GM23338 (cell line): ENCODE measurements at regions not wholly inside any gene's neighbourhood (a gene's known extent, or its start where the extent isn't known, plus 50 kb on each side); places are given as distances from the start of the nearest gene placed in this dataset.

Source experiments
- CREB1 ChIP-seq: fragments of 250-450 bp; sonication (Bioruptor Pico); IDR thresholded peaks from 2 replicates; pipeline ENCODE4 v1.5.0; 2020; ENCODE audit warnings: low read depth, mild to moderate bottlenecking, moderate library complexity
- EZH2 ChIP-seq: fragments of 200-600 bp; sonication (generic); IDR thresholded peaks from one replicate; pipeline ENCODE4 v1.8.0; 2017; ENCODE audit warnings: antibody characterized with exemption, mild to moderate bottlenecking, low read depth; ENCODE audit not compliant: unreplicated experiment
- EZH2phosphoT487 ChIP-seq: fragments of 200-600 bp; sonication (generic); IDR thresholded peaks from one replicate; pipeline ENCODE4 v1.8.1; 2018; ENCODE audit warnings: antibody characterized with exemption; ENCODE audit not compliant: unreplicated experiment
- POLR2AphosphoS5 ChIP-seq: IDR thresholded peaks from 2 replicates; pipeline ENCODE4 v1.6.1; 2016; ENCODE audit warnings: antibody characterized with exemption, low read depth
- ZNF331 ChIP-seq: fragments of 250-450 bp; sonication (Bioruptor Pico); IDR thresholded peaks from 2 replicates; pipeline ENCODE4 v1.5.0; 2020; ENCODE audit warnings: low read depth, mild to moderate bottlenecking, moderate library complexity
- TF ChIP-seq, protein P1 (sequence below), 2 experiments: fragments of 200-600 bp in 1 of 2; sonication (generic) in 1 of 2; conservative IDR thresholded peaks; 2 replicates each; pipeline versions ENCODE4 v1.5.1 to v1.6.1; 2016 to 2017; ENCODE audit warnings: antibody characterized with exemption in 2 of 2, low read depth in 2 of 2, mild to moderate bottlenecking in 2 of 2, moderate library complexity in 1 of 2

DNA sequence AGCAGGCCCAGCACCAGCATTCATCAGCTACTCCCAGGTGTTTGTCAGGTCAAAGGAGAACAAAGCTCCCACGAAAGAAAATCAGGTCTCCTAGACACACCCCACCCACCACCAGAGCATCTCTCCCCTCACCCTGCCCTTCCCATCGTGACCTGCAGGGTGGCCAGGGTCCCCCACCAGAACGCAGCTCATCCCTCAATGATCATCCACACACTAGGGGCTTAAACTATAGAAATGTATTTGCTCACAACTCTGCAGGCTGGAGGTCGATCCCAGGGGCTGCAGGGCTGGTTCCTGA is 97.4 kb downstream of the RIPK4 start:
- TF ChIP-seq, protein P1, sequence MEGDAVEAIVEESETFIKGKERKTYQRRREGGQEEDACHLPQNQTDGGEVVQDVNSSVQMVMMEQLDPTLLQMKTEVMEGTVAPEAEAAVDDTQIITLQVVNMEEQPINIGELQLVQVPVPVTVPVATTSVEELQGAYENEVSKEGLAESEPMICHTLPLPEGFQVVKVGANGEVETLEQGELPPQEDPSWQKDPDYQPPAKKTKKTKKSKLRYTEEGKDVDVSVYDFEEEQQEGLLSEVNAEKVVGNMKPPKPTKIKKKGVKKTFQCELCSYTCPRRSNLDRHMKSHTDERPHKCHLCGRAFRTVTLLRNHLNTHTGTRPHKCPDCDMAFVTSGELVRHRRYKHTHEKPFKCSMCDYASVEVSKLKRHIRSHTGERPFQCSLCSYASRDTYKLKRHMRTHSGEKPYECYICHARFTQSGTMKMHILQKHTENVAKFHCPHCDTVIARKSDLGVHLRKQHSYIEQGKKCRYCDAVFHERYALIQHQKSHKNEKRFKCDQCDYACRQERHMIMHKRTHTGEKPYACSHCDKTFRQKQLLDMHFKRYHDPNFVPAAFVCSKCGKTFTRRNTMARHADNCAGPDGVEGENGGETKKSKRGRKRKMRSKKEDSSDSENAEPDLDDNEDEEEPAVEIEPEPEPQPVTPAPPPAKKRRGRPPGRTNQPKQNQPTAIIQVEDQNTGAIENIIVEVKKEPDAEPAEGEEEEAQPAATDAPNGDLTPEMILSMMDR (conservative IDR thresholded peaks at IDR 0.05; ENCODE audit: low read depth in 2 of 2) = no peak
- TF ChIP-seq EZH2phosphoT487 (no peak), EZH2 (no peak), POLR2AphosphoS5 (no peak), CREB1 (CRISPR knock-in tag) (no peak), ZNF331 (no peak)
